CD4-positive, alpha-beta T cell treated with Interleukin-10 for 1 hour (primary cell): ENCODE measurements at regions not wholly inside any gene's neighbourhood (a gene's known extent, or its start where the extent isn't known, plus 50 kb on each side); places are given as distances from the start of the nearest gene placed in this dataset.

Experiments used
- DNase-seq: peaks from one replicate; pipeline ENCODE4 v3.0.0-alpha.2; 2020

GRCh38 chr3:86257955-86258641 lies 732.9 kb downstream of the VGLL3 start:
- no peak for DNase-seq

GRCh38 chr3:86254480-86254879 lies 736.5 kb downstream of the VGLL3 start:
- no peak for DNase-seq

GRCh38 chr3:86251781-86252180 lies 739.2 kb downstream of the VGLL3 start:
- no peak for DNase-seq

GRCh38 chr3:86249833-86250232 lies 741.1 kb downstream of the VGLL3 start:
- no peak for DNase-seq

GRCh38 chr3:86245360-86245759 lies 745.6 kb downstream of the VGLL3 start:
- no peak for DNase-seq

- no peak for DNase-seq
These were observed 746.0 kb downstream of the VGLL3 start for GRCh38 chr3:86244905-86245304.

- no peak for DNase-seq
These were observed 751.0 kb downstream of the VGLL3 start for GRCh38 chr3:86239946-86240345.

GRCh38 chr3:86234506-86235254 lies 756.3 kb downstream of the VGLL3 start:
- DNase-seq: no peak

GRCh38 chr3:86230762-86231161 lies 760.2 kb downstream of the VGLL3 start:
- no peak for DNase-seq

- no peak for DNase-seq
These were observed 761.2 kb downstream of the VGLL3 start for GRCh38 chr3:86229775-86230094.

- DNase-seq: no peak
These were observed 761.7 kb downstream of the VGLL3 start for GRCh38 chr3:86229086-86229774.

GRCh38 chr3:86228101-86228500 lies 762.8 kb downstream of the VGLL3 start:
- no peak for DNase-seq

- DNase-seq: no peak
These were observed 765.5 kb downstream of the VGLL3 start for GRCh38 chr3:86225461-86225860.

- no peak for DNase-seq
These were observed 769.3 kb downstream of the VGLL3 start for GRCh38 chr3:86221601-86222000.

GRCh38 chr3:86208772-86209171 lies 782.2 kb downstream of the VGLL3 start:
- no peak for DNase-seq

GRCh38 chr3:86182606-86183005 lies 808.3 kb downstream of the VGLL3 start:
- no peak for DNase-seq

GRCh38 chr3:86180696-86181095 lies 810.3 kb downstream of the VGLL3 start:
- no peak for DNase-seq

GRCh38 chr3:86178095-86178494 lies 812.9 kb downstream of the VGLL3 start:
- DNase-seq: no peak

GRCh38 chr3:86176445-86176784 lies 814.5 kb downstream of the VGLL3 start:
- no peak for DNase-seq

- DNase-seq: no peak
These were observed 815.1 kb downstream of the VGLL3 start for GRCh38 chr3:86175593-86176444.

GRCh38 chr3:86175051-86175536 lies 815.9 kb downstream of the VGLL3 start:
- no peak for DNase-seq

- no peak for DNase-seq
These were observed 817.5 kb downstream of the VGLL3 start for GRCh38 chr3:86173401-86173800.

GRCh38 chr3:86168512-86168911 lies 822.4 kb downstream of the VGLL3 start:
- no peak for DNase-seq
